NCI-H460 (cell line): ENCODE measurements at regions not wholly inside any gene's neighbourhood (a gene's known extent, or its start where the extent isn't known, plus 50 kb on each side); places are given as distances from the start of the nearest gene placed in this dataset.
"Not testable (repeated sequence)": the region's sequence is repeated elsewhere in the genome, so short reads cannot be mapped to it uniquely, and the experiment has no call there.

ENCODE experiments used
- DNase-seq: peaks from one replicate; pipeline ENCODE4 v3.0.0-alpha.2; 2016; ENCODE audit warnings: low read depth; ENCODE audit errors: extremely low read depth
- small RNA-seq, 2 experiments: library from RNA; depleted of rRNA; stranded (forward); fragments of <200 nt; gene quantifications; one replicate each; pipeline ENCODE3, GENCODE V24; 2014

GRCh38 chrX:140087875-140088274 is 122.6 kb upstream of the CXorf66 start:
- DNase-seq = no peak

GRCh38 chrX:140086691-140087090 is 121.4 kb upstream of the CXorf66 start:
- DNase-seq = no peak

- DNase-seq = not testable (repeated sequence)
Measured at GRCh38 chrX:140074851-140075250, 109.5 kb upstream of the CXorf66 start.

GRCh38 chrX:140071037-140071436 is 105.7 kb upstream of the CXorf66 start:
- no peak for DNase-seq

- no peak for DNase-seq
Measured at GRCh38 chrX:140065961-140066662, 100.8 kb upstream of the CXorf66 start.

- no peak for DNase-seq
Measured at GRCh38 chrX:140064993-140065392, 99.7 kb upstream of the CXorf66 start.

- DNase-seq = peak; percentile 67
Measured at GRCh38 chrX:140057001-140057411, 91.7 kb upstream of the CXorf66 start.

GRCh38 chrX:140053846-140054245 is 88.5 kb upstream of the CXorf66 start:
- DNase-seq = no peak

GRCh38 chrX:140050906-140051305 is 85.6 kb upstream of the CXorf66 start:
- peak; percentile 11 for DNase-seq

- no peak for DNase-seq
Measured at GRCh38 chrX:140040386-140040785, 75.1 kb upstream of the CXorf66 start.

- no peak for DNase-seq
Measured at GRCh38 chrX:140038842-140039241, 73.5 kb upstream of the CXorf66 start.

GRCh38 chrX:140034916-140035315 is 69.6 kb upstream of the CXorf66 start:
- no peak for DNase-seq

GRCh38 chrX:140022482-140022881 is 57.2 kb upstream of the CXorf66 start:
- no peak for DNase-seq

- not testable (repeated sequence) for DNase-seq
Measured at GRCh38 chrX:140019134-140019533, 53.8 kb upstream of the CXorf66 start.

Small RNA genes lying in the stretch of these regions (small RNA-seq; reads per million reads assigned to genes)
- 0 reads per million in 2 experiments for gene RN7SL727P
